Ascending aorta (tissue), 2 donors: ENCODE measurements at regions not wholly inside any gene's neighbourhood (a gene's known extent, or its start where the extent isn't known, plus 50 kb on each side); places are given as distances from the start of the nearest gene placed in this dataset.

Experiments used
- DNase-seq, 2 donors: peaks; one replicate each; pipeline ENCODE4 v3.0.0-alpha.2; 2019; ENCODE audit warnings: low spot score in 2 of 2
- H3K27ac ChIP-seq, 2 donors: fragments of 200-600 bp; sonication (generic); one replicate each; pipeline ENCODE4 v1.5.1; 2016 to 2017; ENCODE audit warnings: mild to moderate bottlenecking in 1 of 2
- H3K27me3 ChIP-seq: fragments of 200-600 bp; sonication (generic); one replicate; pipeline ENCODE4 v1.5.1; 2017
- H3K36me3 ChIP-seq, 2 donors: fragments of 200-600 bp; sonication (generic); one replicate each; pipeline ENCODE4 v1.5.1; 2016
- H3K4me1 ChIP-seq, 2 donors: fragments of 200-600 bp; sonication (generic); one replicate each; pipeline ENCODE4 v1.5.1; 2016 to 2017; ENCODE audit warnings: mild to moderate bottlenecking in 1 of 2
- H3K4me3 ChIP-seq, 2 donors: fragments of 200-600 bp; sonication (generic); one replicate each; pipeline ENCODE4 v1.5.1; 2016 to 2017; ENCODE audit warnings: mild to moderate bottlenecking in 1 of 2
- H3K9me3 ChIP-seq, 2 donors: fragments of 200-600 bp; sonication (generic); one replicate each; pipeline ENCODE4 v1.5.1; 2016
- CTCF ChIP-seq, 3 experiments: fragments of 200-600 bp in 2 of 3; fragments of 450-650 bp in 1 of 3; sonication (generic) in 2 of 3; IDR thresholded peaks; one replicate each; pipeline ENCODE4 v1.5.1; 2016 to 2019; ENCODE audit warnings: antibody characterized with exemption in 3 of 3, mild to moderate bottlenecking in 1 of 3, moderate library complexity in 1 of 3
- intact Hi-C: fragments of 100-400 bp; cut with DNase I; formaldehyde crosslinking; loops from one replicate; pipeline ENCODE4 v1.15.1; 2023

GRCh38 chr18:55988537-55988936 lies 400.5 kb upstream of the TCF4 start:
- no peak overlapping the region for H3K4me3 ChIP-seq
- TF ChIP-seq CTCF (IDR thresholded peaks at IDR 0.05), result no peak
- no peak for DNase-seq
- H3K4me1 ChIP-seq, result no peaks in the 10 kb centered on the region
- intact Hi-C loops, result no loop called here
- H3K9me3 ChIP-seq, result peaks cover 0 to 7% of the 10 kb centered on the region in 2 donors
- no peaks in the 10 kb centered on the region for H3K36me3 ChIP-seq
- no peaks in the 10 kb centered on the region for H3K27me3 ChIP-seq
- H3K27ac ChIP-seq, result no peak overlapping the region

- no peak overlapping the region for H3K27ac ChIP-seq
- no peak for TF ChIP-seq CTCF (IDR thresholded peaks at IDR 0.05)
- H3K27me3 ChIP-seq, result no peaks in the 10 kb centered on the region
- H3K4me3 ChIP-seq, result no peak overlapping the region
- H3K9me3 ChIP-seq, result peaks cover 0 to 7% of the 10 kb centered on the region in 2 donors
- no peaks in the 10 kb centered on the region for H3K36me3 ChIP-seq
- DNase-seq, result no peak
- no peaks in the 10 kb centered on the region for H3K4me1 ChIP-seq
- intact Hi-C loops, result no loop called here
These were observed 395.4 kb upstream of the TCF4 start for GRCh38 chr18:55983433-55983832.

- TF ChIP-seq CTCF (IDR thresholded peaks at IDR 0.05), result no peak
- Histone ChIP-seq H3K27ac (no peak overlapping the region), H3K4me1 (no peaks in the 10 kb centered on the region), H3K9me3 (peaks cover 0 to 7% of the 10 kb centered on the region in 2 donors), H3K4me3 (no peak overlapping the region), H3K36me3 (no peaks in the 10 kb centered on the region), H3K27me3 (no peaks in the 10 kb centered on the region)
- DNase-seq, result no peak
- intact Hi-C loops, result no loop called here
These were observed 395.0 kb upstream of the TCF4 start for GRCh38 chr18:55982992-55983391.

GRCh38 chr18:55981712-55982475 lies 393.9 kb upstream of the TCF4 start:
- H3K9me3 ChIP-seq, result peaks cover 0 to 7% of the 10 kb centered on the region in 2 donors
- intact Hi-C loops, result no loop called here
- DNase-seq, result no peak
- H3K4me1 ChIP-seq, result no peaks in the 10 kb centered on the region
- no peaks in the 10 kb centered on the region for H3K27me3 ChIP-seq
- H3K4me3 ChIP-seq, result no peak overlapping the region
- no peaks in the 10 kb centered on the region for H3K36me3 ChIP-seq
- no peak overlapping the region for H3K27ac ChIP-seq
- TF ChIP-seq CTCF (IDR thresholded peaks at IDR 0.05), result no peak

- Histone ChIP-seq H3K27me3 (no peaks in the 10 kb centered on the region), H3K36me3 (no peaks in the 10 kb centered on the region), H3K9me3 (no peaks in the 10 kb centered on the region), H3K27ac (no peak overlapping the region), H3K4me3 (no peak overlapping the region), H3K4me1 (no peaks in the 10 kb centered on the region)
- intact Hi-C loops, result no loop called here
- no peak for TF ChIP-seq CTCF (IDR thresholded peaks at IDR 0.05)
- DNase-seq, result no peak
These were observed 386.5 kb upstream of the TCF4 start for GRCh38 chr18:55974521-55974920.
